NB4 (cell line): ENCODE measurements at regions not wholly inside any gene's neighbourhood (a gene's known extent, or its start where the extent isn't known, plus 50 kb on each side); places are given as distances from the start of the nearest gene placed in this dataset.

Experiments used
- DNase-seq: peaks from one replicate; pipeline ENCODE4 v3.0.0; 2010; ENCODE audit warnings: low read depth
- H3K4me3 ChIP-seq: one replicate; pipeline ENCODE4 v1.5.1; 2011; ENCODE audit warnings: mild to moderate bottlenecking, low read depth, low read length, moderate library complexity
- MAX ChIP-seq: IDR thresholded peaks from 2 replicates; pipeline ENCODE4 v1.6.1; 2011; ENCODE audit warnings: low read depth, low read length
- MYC ChIP-seq: IDR thresholded peaks from 2 replicates; pipeline ENCODE4 v1.6.1; 2011; ENCODE audit warnings: low read depth, low read length
- POLR2A ChIP-seq: IDR thresholded peaks from 2 replicates; pipeline ENCODE4 v1.6.1; 2011; ENCODE audit warnings: mild to moderate bottlenecking; ENCODE audit not compliant: insufficient read length; ENCODE audit errors: extremely low read depth
- TF ChIP-seq, protein P1 (sequence below): IDR thresholded peaks from one replicate; pipeline ENCODE4 v1.5.1; 2012; ENCODE audit warnings: low read depth, low read length

DNA sequence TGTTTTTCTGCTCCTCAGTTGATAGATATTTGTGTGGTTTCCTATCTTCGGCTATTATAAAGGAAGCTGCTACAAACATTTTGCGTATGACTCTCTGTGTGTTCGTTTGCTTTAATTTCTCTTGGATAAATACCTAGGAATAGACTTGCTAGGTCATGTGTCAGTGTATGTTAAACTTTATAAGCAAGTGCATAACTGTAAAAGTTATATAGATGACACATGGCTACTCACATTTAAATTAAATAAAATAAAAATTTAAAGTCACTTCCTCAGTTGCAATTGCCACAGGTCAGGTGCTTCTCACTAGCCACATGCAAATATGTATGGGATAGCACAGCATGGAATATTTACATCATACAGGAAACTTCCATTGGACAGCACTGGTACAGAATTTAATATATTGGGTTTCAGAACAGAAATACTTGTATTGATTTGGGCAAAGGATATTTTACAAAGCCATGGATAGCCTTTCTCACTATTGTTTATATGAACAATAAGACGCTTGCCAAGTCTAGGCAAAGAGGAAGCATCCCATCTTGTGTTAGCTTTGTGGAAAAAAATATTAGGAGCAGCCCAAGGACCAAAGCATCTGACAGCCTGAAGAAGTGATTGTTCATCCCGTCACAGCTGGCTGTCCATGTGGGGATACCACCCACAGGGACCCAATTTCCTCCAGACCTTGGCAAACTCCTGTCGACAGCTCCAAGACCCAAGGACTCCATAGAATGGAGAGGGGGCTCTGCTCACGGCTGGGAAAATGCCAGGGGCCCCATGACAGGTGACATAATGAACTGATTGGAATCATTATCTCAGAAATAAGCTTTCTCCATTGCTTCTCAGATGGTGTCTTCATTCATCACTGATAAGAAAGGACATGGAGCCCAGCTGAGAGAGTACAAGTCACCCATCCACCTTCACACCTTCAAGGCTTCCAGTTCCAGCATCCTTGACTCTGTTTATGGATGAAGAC lies 196.7 kb downstream of the SH3BP4 start:
- no peak for DNase-seq
- no peak overlapping the region for H3K4me3 ChIP-seq
- TF ChIP-seq MYC (no peak), POLR2A (no peak), MAX (no peak)
- TF ChIP-seq, protein P1, sequence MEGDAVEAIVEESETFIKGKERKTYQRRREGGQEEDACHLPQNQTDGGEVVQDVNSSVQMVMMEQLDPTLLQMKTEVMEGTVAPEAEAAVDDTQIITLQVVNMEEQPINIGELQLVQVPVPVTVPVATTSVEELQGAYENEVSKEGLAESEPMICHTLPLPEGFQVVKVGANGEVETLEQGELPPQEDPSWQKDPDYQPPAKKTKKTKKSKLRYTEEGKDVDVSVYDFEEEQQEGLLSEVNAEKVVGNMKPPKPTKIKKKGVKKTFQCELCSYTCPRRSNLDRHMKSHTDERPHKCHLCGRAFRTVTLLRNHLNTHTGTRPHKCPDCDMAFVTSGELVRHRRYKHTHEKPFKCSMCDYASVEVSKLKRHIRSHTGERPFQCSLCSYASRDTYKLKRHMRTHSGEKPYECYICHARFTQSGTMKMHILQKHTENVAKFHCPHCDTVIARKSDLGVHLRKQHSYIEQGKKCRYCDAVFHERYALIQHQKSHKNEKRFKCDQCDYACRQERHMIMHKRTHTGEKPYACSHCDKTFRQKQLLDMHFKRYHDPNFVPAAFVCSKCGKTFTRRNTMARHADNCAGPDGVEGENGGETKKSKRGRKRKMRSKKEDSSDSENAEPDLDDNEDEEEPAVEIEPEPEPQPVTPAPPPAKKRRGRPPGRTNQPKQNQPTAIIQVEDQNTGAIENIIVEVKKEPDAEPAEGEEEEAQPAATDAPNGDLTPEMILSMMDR = no peak

DNA sequence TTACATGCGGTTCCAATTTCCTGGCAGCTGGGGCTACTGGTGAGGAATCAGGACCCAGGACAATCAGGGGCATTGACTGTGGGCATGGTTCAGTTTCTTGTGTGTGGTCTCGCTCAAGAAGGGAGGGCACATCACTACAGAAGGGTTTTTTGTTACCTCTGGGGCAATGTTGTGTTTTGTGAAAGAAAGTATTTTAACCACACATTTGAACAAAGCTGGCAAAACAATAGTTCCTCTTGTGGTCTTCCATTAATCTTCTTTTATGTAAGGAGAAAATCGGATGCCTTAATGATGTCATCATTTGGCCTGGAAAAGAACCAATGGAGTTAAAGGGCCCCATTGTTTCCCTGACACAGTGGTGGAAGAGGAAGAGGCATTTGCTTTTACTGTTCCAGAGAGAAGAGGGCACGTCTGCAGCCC lies 197.4 kb downstream of the SH3BP4 start:
- TF ChIP-seq MAX (no peak), POLR2A (no peak), MYC (no peak)
- TF ChIP-seq, protein P1 = no peak
- H3K4me3 ChIP-seq = no peak overlapping the region
- no peak for DNase-seq

GRCh38 chr2:235149736-235150135 lies 197.9 kb downstream of the SH3BP4 start:
- DNase-seq = no peak
- TF ChIP-seq MYC (no peak), MAX (no peak), POLR2A (no peak)
- TF ChIP-seq, protein P1 = no peak
- no peak overlapping the region for H3K4me3 ChIP-seq

DNA sequence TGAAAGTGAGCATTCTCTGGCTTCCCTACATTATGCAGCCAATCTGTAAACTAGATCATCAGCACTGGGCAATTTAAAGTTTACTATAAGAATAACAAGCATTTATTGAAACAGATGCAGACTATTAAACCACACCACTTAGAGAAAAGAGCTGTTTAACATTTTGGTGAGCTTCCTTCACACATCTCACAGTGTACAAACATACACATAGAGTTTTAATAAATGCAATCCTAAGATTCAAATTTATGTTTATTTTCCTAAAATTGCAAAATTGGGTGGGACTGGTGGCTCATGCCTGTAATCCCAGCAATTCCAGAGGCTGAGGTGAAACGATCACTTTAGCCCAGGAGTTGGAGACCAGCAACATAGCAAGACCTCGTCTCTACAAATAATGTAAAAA lies 199.3 kb downstream of the SH3BP4 start:
- TF ChIP-seq MAX (no peak), POLR2A (no peak), MYC (no peak)
- TF ChIP-seq, protein P1 = no peak
- DNase-seq = no peak
- no peak overlapping the region for H3K4me3 ChIP-seq

- DNase-seq = no peak
- no peak for TF ChIP-seq MAX
- no peak for TF ChIP-seq MYC
- no peak for TF ChIP-seq POLR2A
- TF ChIP-seq, protein P1 = no peak
Observed at GRCh38 chr2:235155163-235155562, 203.3 kb downstream of the SH3BP4 start.

More at GRCh38 chr2:235155163-235155562, 203.3 kb downstream of the SH3BP4 start:
- no peak overlapping the region for H3K4me3 ChIP-seq
